GM23248 (cell line): ENCODE measurements at regions not wholly inside any gene's neighbourhood (a gene's known extent, or its start where the extent isn't known, plus 50 kb on each side); places are given as distances from the start of the nearest gene placed in this dataset.

Experiments
- DNase-seq: peaks from one replicate; pipeline ENCODE4 v3.0.0-alpha.2; 2015
- H2AFZ ChIP-seq: fragments of 200-600 bp; sonication (generic); 2 replicates; pipeline ENCODE4 v1.6.1; 2016; ENCODE audit warnings: antibody characterized with exemption
- H3F3A ChIP-seq: fragments of 200-600 bp; sonication (generic); 2 replicates; pipeline ENCODE4 v1.6.1; 2016; ENCODE audit warnings: mild to moderate bottlenecking, antibody characterized with exemption, mixed run types; ENCODE audit not compliant: insufficient read depth
- H3K27ac ChIP-seq: fragments of 200-600 bp; sonication (generic); 2 replicates; pipeline ENCODE4 v1.5.1; 2016; ENCODE audit warnings: mild to moderate bottlenecking
- H3K27me3 ChIP-seq: fragments of 200-600 bp; sonication (generic); replicated peaks from 2 replicates; pipeline ENCODE4 v1.6.1; 2016; ENCODE audit warnings: mild to moderate bottlenecking; ENCODE audit not compliant: insufficient read depth
- H3K36me3 ChIP-seq: fragments of 200-600 bp; sonication (generic); 2 replicates; pipeline ENCODE4 v1.6.1; 2016; ENCODE audit warnings: low read depth, mild to moderate bottlenecking
- H3K4me1 ChIP-seq: fragments of 200-600 bp; sonication (generic); 2 replicates; pipeline ENCODE4 v1.6.1; 2016; ENCODE audit warnings: mild to moderate bottlenecking; ENCODE audit not compliant: insufficient read depth
- H3K4me2 ChIP-seq: fragments of 200-600 bp; sonication (generic); one replicate; pipeline ENCODE4 v1.6.1; 2016; ENCODE audit warnings: mild to moderate bottlenecking; ENCODE audit not compliant: unreplicated experiment
- H3K4me3 ChIP-seq: fragments of 200-600 bp; sonication (generic); 2 replicates; pipeline ENCODE4 v1.5.1; 2016; ENCODE audit warnings: mild to moderate bottlenecking
- H3K79me2 ChIP-seq: fragments of 200-600 bp; sonication (generic); 2 replicates; pipeline ENCODE4 v1.6.1; 2016; ENCODE audit warnings: mild to moderate bottlenecking; ENCODE audit not compliant: insufficient read depth
- H3K9ac ChIP-seq: fragments of 200-600 bp; sonication (generic); 2 replicates; pipeline ENCODE4 v1.6.1; 2016; ENCODE audit warnings: mild to moderate bottlenecking
- H3K9me2 ChIP-seq: fragments of 200-600 bp; sonication (generic); 2 replicates; pipeline ENCODE4 v1.6.1; 2016; ENCODE audit warnings: mixed run types, mild to moderate bottlenecking, moderate library complexity; ENCODE audit not compliant: insufficient read depth
- H3K9me3 ChIP-seq: fragments of 200-600 bp; sonication (generic); one replicate; pipeline ENCODE4 v1.6.1; 2017; ENCODE audit warnings: low read depth
- H4K20me1 ChIP-seq: fragments of 200-600 bp; sonication (generic); 2 replicates; pipeline ENCODE4 v1.6.0; 2016; ENCODE audit not compliant: insufficient read depth
- EZH2 ChIP-seq: fragments of 200-600 bp; sonication (generic); IDR thresholded peaks from 2 replicates; pipeline ENCODE4 v1.6.1; 2018; ENCODE audit warnings: antibody characterized with exemption, mild to moderate bottlenecking; ENCODE audit not compliant: insufficient read depth, poor library complexity, severe bottlenecking
- EZH2phosphoT487 ChIP-seq: fragments of 200-600 bp; sonication (generic); IDR thresholded peaks from 2 replicates; pipeline ENCODE4 v1.6.1; 2018; ENCODE audit warnings: antibody characterized with exemption, moderate library complexity, mild to moderate bottlenecking, low read depth; ENCODE audit not compliant: insufficient read depth
- WGBS, 2 experiments: methylation state at CpG; one replicate each; pipeline ENCODE4 v1.1.6; 2015 to 2017; ENCODE audit warnings: low lambda C conversion rate in 2 of 2, low coverage in 1 of 2; ENCODE audit errors: missing lambda C conversion rate in 2 of 2; 5-methylcytosine and 5-hydroxymethylcytosine counted together
- in situ Hi-C: fragments of 300-500 bp; cut with MboI; formaldehyde crosslinking; loops from 2 replicates; pipeline ENCODE4 v1.15.0; 2020

- Histone ChIP-seq H3K9me2 (no peaks in the 10 kb centered on the region), H3K27ac (peak overlapping the region; percentile 98), H2AFZ (no peak overlapping the region), H3F3A (peaks cover 33% of the 10 kb centered on the region), H4K20me1 (no peaks in the 10 kb centered on the region), H3K36me3 (no peaks in the 10 kb centered on the region), H3K9ac (peak overlapping the region; percentile 80), H3K79me2 (no peaks in the 10 kb centered on the region), H3K4me2 (peak overlapping the region; percentile 73), H3K4me1 (peaks cover 42% of the 10 kb centered on the region), H3K4me3 (peak overlapping the region; percentile 50), H3K9me3 (no peaks in the 10 kb centered on the region), H3K27me3 (no peaks in the 10 kb centered on the region)
- in situ Hi-C loops, result no loop called here
- TF ChIP-seq EZH2 (no peak), EZH2phosphoT487 (peak; percentile 65; the same call in 1 of the 2 replicates)
- DNase-seq, result peak; percentile 92
- WGBS, 2 experiments, result 14 to 22% methylated on average over 14 of the region's 14 CpGs
Observed at GRCh38 chr2:236743039-236743920, 173.7 kb downstream of the ACKR3 start.

DNA sequence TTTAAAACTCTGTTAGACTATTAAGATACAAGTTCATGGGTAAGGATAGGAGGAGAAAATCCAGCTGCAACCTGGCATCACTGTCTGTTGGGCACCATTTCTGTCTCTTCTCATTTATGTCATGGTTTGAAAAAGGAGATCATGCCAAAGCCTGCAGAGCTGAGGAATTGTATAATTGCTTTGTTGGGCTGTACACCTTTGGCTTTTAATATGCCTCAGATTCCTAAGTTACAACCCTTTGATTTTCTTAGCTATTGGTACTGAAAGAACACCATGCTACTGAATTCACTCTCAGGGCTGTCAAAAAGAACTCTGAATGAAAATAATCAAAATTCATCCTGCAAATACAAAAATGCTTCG, 174.3 kb downstream of the ACKR3 start:
- in situ Hi-C loops, result no loop called here
- Histone ChIP-seq H3K9me3 (no peaks in the 10 kb centered on the region), H3K9me2 (no peaks in the 10 kb centered on the region), H3K4me3 (peak overlapping the region; percentile 50), H3K79me2 (no peaks in the 10 kb centered on the region), H3K9ac (peak overlapping the region; percentile 80), H3F3A (peaks cover 33% of the 10 kb centered on the region), H3K27ac (peak overlapping the region; percentile 98), H3K27me3 (no peaks in the 10 kb centered on the region), H4K20me1 (no peaks in the 10 kb centered on the region), H2AFZ (no peak overlapping the region), H3K4me2 (peak overlapping the region; percentile 73), H3K36me3 (no peaks in the 10 kb centered on the region), H3K4me1 (peaks cover 48% of the 10 kb centered on the region)
- DNase-seq, result no peak
- 0 to 6% methylated on average over 1 of the region's 1 CpG for WGBS, 2 experiments
- TF ChIP-seq EZH2phosphoT487, result no peak
- TF ChIP-seq EZH2, result no peak

GRCh38 chr2:236744281-236744705, 174.7 kb downstream of the ACKR3 start:
- DNase-seq, result peak; percentile 95
- Histone ChIP-seq H3K9ac (peak overlapping the region; percentile 80), H3K36me3 (no peaks in the 10 kb centered on the region), H4K20me1 (no peaks in the 10 kb centered on the region), H3F3A (peaks cover 33% of the 10 kb centered on the region), H3K4me3 (peak overlapping the region; percentile 50), H3K4me2 (peak overlapping the region; percentile 73), H3K4me1 (peaks cover 52% of the 10 kb centered on the region), H3K27ac (peak overlapping the region; percentile 98), H3K27me3 (no peaks in the 10 kb centered on the region), H3K79me2 (no peaks in the 10 kb centered on the region), H2AFZ (no peak overlapping the region), H3K9me2 (no peaks in the 10 kb centered on the region), H3K9me3 (no peaks in the 10 kb centered on the region)
- TF ChIP-seq EZH2phosphoT487 (peak; percentile 96), EZH2 (no peak)
- 0 to 2% methylated on average over 6 of the region's 6 CpGs for WGBS, 2 experiments
- in situ Hi-C loops, result no loop called here

DNA sequence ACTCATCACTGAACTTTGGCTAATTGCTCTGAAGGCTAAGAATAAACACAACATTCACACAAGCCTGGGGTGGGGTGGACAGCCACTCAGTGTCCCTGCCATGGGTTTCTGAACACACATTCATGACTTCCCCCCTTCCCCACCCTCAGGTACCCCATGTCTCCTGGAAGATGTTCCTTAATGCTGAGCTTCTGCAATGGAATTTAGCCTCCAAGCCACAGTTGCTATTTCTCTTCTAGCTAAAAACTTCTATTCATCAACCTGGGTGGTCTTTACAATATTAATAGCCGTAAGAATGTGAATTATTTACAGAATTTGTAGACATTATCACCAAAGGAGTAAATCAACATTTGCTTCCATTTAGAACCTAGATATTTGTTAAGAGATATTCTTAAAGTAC, 175.1 kb downstream of the ACKR3 start:
- Histone ChIP-seq H3F3A (peaks cover 33% of the 10 kb centered on the region), H3K79me2 (no peaks in the 10 kb centered on the region), H3K4me2 (peak overlapping the region; percentile 66), H2AFZ (no peak overlapping the region), H4K20me1 (no peaks in the 10 kb centered on the region), H3K36me3 (no peaks in the 10 kb centered on the region), H3K9me2 (no peaks in the 10 kb centered on the region), H3K9ac (peak overlapping the region; percentile 80), H3K27ac (peak overlapping the region; percentile 98), H3K27me3 (no peaks in the 10 kb centered on the region), H3K4me3 (peak overlapping the region; percentile 50; the same call in 1 of the 2 replicates), H3K9me3 (no peaks in the 10 kb centered on the region), H3K4me1 (peaks cover 55% of the 10 kb centered on the region)
- no peak for DNase-seq
- TF ChIP-seq EZH2phosphoT487, result no peak
- TF ChIP-seq EZH2, result no peak
- in situ Hi-C loops, result no loop called here
- 19 to 44% methylated on average over 1 of the region's 1 CpG for WGBS, 2 experiments
